DMS153 (cell line): ENCODE measurements at regions not wholly inside any gene's neighbourhood (a gene's known extent, or its start where the extent isn't known, plus 50 kb on each side); places are given as distances from the start of the nearest gene placed in this dataset.
"Not testable (repeated sequence)": the region's sequence is repeated elsewhere in the genome, so short reads cannot be mapped to it uniquely, and the experiment has no call there.

ENCODE experiments used
- DNase-seq: peaks from one replicate; lab custom pipeline; 2025; lab: John Stamatoyannopoulos, UW

- DNase-seq: not testable (repeated sequence)
Observed at GRCh38 chr1:66424530-66424929, 109.4 kb upstream of the SGIP1 start.

- no peak for DNase-seq
Observed at GRCh38 chr1:66426239-66426853, 107.6 kb upstream of the SGIP1 start.

- DNase-seq: not testable (repeated sequence)
Observed at GRCh38 chr1:66430815-66431214, 103.1 kb upstream of the SGIP1 start.

- no peak for DNase-seq
Observed at GRCh38 chr1:66431999-66432398, 102.0 kb upstream of the SGIP1 start.

GRCh38 chr1:66433611-66434010 is 100.3 kb upstream of the SGIP1 start:
- no peak for DNase-seq

GRCh38 chr1:66434096-66434495 is 99.9 kb upstream of the SGIP1 start:
- DNase-seq: no peak

GRCh38 chr1:66435541-66435940 is 98.4 kb upstream of the SGIP1 start:
- no peak for DNase-seq

GRCh38 chr1:66436378-66437135 is 97.4 kb upstream of the SGIP1 start:
- no peak for DNase-seq

- DNase-seq: no peak
Observed at GRCh38 chr1:66437136-66437401, 96.9 kb upstream of the SGIP1 start.

- DNase-seq: no peak
Observed at GRCh38 chr1:66438062-66438461, 95.9 kb upstream of the SGIP1 start.

- no peak for DNase-seq
Observed at GRCh38 chr1:66438501-66438900, 95.5 kb upstream of the SGIP1 start.

GRCh38 chr1:66439031-66439740 is 94.8 kb upstream of the SGIP1 start:
- DNase-seq: no peak

- DNase-seq: no peak
Observed at GRCh38 chr1:66443793-66444192, 90.2 kb upstream of the SGIP1 start.

- no peak for DNase-seq
Observed at GRCh38 chr1:66444438-66445265, 89.3 kb upstream of the SGIP1 start.

- no peak for DNase-seq
Observed at GRCh38 chr1:66445492-66446181, 88.3 kb upstream of the SGIP1 start.

- peak; percentile 44 for DNase-seq
Observed at GRCh38 chr1:66446261-66447001, 87.5 kb upstream of the SGIP1 start.

GRCh38 chr1:66450043-66450514 is 83.9 kb upstream of the SGIP1 start:
- no peak for DNase-seq

- no peak for DNase-seq
Observed at GRCh38 chr1:66450847-66451246, 83.1 kb upstream of the SGIP1 start.

- DNase-seq: no peak
Observed at GRCh38 chr1:66452162-66452561, 81.8 kb upstream of the SGIP1 start.

- no peak for DNase-seq
Observed at GRCh38 chr1:66452982-66453381, 81.0 kb upstream of the SGIP1 start.

- DNase-seq: no peak
Observed at GRCh38 chr1:66455446-66455845, 78.5 kb upstream of the SGIP1 start.
